Head of caudate nucleus (tissue), 42 donors: ENCODE measurements at regions not wholly inside any gene's neighbourhood (a gene's known extent, or its start where the extent isn't known, plus 50 kb on each side); places are given as distances from the start of the nearest gene placed in this dataset.
"Not testable (repeated sequence)": the region's sequence is repeated elsewhere in the genome, so short reads cannot be mapped to it uniquely, and the experiment has no call there.

ENCODE experiments used
- DNase-seq, 42 donors: peaks; one replicate each; pipeline versions ENCODE4 v3.0.0 to v3.0.0-alpha.2; 2020 to 2021; ENCODE audit warnings: mixed read lengths in 7 of 42
- intact Hi-C: fragments of 100-400 bp; cut with DNase I; formaldehyde crosslinking; loops from one replicate; pipeline ENCODE4 v1.15.0; 2022

DNA sequence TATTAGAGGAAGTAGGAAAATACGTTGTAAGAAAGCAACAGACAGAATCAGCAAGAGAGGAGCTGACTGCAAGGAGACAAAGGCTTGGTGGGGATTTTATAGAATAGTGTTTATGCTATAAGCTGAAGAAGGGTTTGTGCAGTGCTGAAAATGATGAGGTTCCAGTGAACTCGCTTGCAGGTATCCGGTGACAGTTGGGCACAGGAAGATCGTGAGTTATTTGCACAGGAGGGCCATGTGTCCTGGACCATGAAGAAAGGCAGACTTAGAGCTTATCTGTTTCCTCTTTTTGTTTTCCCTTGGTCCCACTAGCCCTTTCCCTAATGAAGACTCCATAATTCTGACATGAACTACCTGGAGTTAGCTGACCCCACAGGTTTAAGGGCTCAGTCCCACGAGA lies 61.4 kb downstream of the NXNL2 start:
- intact Hi-C loops: no loop called here
- DNase-seq: no peak

DNA sequence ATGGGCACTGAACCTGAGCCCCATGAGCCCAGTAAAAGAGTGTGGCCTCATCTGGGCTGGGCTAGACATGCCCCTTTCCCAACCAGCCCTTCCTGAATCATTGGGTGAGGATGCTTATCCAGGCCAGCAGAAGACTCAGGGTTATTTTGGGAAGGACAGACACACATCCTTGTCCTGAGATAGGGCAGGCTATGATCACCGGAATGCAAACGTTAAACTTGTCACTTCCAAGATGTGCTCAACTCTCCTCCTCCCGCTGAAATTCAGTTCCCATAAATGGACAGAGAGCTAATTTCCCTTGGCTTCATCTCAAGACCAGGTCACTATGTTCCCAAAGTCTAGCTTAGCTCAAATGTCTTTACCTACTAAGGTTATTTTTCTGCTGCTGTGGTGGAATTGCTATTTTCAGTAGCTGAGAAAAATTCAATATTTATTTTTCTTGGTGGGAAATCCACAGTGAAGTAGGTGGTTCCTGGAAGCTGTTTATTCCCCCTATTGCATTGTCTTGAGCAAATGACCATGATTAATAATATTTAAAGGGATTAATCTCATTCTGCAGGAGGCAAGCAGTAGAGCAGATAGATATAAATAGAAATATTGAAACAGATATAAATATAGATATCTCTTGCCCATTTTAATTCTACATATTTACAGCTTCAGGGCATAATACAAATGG lies 70.0 kb downstream of the NXNL2 start:
- intact Hi-C loops: no loop called here
- DNase-seq: no peak

DNA sequence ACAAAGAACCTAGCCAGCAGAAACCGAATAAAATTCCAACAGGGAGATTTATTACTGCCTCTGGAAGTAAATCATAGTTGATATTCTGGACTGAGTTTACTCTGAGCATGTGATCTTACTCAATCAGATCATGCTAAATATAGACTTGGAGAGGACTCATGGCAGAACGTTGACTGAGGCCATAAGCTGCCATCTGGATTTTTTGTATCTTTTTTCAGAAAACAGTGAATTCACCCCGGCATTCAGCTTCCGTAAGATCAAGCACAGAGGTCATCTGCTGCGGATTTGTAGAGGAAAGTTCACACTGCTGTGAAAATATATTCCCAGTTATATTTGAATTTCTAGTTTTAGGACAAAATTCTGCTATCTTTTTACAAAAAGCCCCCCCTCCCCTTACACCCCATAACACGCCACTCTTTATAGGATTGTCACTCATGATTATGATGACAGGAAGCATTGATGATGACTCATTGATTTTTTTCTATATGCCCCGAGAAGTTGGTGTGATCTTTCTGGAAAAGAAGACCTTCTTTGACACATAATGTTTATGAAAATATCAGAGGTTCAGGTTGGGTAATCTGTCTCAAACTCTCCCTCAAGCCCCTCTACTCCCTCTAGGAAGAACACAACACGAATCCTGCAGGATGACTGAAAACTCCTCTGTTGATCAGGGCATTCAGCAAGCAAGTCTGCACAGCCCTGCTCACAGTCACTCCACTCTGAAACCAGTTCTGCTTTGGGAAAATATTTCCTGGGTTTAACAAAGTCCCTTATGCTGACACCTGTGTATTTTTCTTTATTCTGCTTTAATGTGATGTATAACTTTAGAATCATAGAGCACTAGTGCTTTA lies 70.8 kb downstream of the NXNL2 start:
- intact Hi-C loops: no loop called here
- DNase-seq: no peak

DNA sequence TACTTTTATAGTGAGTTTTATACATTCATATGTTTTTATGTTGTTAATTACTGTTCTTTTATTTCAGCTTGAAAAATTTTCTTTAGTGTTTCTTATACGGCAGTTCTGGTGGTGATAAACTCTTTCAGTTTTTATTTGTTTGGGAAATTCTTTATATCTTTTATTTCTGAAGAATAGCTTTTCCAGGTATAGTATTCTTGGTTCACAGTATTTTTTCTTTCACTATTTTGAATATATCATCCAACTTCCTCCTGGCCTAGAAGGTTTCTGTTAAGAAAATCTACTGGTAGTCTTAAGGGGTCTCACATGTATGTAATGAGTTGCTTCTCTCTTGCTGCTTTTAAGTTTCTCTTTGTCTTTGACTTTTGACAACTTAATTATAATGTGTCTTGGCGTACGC lies 79.4 kb downstream of the NXNL2 start:
- intact Hi-C loops: no loop called here
- no peak for DNase-seq

DNA sequence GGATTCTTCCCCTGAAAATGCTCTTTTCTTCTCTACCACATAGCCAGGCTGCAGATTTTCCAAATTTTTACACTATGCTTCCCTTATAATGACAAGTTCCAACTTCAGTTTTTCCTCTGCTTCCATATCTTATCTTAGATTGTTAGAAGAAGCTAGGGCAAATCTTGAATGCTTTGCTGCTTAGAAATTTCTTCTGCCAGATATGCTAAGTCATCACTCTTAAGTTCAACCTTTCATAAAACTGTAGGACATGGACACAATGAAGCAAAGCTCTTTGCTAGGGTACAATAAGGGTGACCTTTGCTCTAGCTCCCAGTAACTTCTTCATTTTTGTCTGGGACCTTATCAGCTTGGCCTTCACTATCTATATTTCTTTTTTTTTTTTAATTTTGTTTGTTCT lies 88.7 kb downstream of the NXNL2 start:
- no peak for DNase-seq
- intact Hi-C loops: no loop called here

DNA sequence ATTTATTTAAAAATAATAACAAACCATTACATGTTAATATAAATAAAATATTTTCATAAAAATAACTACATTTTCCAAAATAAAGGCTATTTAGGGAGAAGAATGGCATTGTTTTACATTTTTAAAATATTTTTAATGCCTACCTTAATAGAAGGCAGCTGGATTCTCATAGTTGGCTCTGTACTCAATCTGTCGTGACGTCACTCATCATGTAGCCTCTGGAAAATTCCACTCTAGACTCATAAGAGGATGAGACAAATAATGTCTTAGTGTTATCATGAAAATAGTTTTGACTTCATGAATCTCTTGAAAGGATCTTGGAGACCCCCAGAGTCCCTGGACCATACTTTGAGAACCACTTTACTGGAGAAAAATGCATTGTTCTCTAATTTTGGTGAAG lies 93.1 kb downstream of the NXNL2 start:
- no peak for DNase-seq
- intact Hi-C loops: no loop called here

DNA sequence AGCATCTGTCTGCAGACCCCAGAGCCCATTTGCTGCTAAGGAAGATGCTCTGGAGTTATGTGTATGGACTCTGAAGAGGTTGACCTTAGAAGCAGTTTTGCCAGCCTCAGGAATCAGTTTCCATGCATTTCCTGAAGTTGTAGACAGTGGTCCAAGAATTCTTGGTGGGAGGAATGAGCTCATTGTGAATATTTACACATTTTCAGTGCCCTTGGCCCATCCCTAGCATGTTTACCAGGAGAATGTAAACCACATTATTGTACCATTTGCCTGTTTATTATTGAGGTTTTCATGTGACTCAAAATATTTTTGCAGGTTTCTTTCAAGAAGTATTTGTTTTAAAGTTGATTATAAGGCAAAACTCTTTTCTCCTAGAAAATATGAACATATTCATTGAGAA lies 93.8 kb downstream of the NXNL2 start:
- intact Hi-C loops: no loop called here
- DNase-seq: no peak

DNA sequence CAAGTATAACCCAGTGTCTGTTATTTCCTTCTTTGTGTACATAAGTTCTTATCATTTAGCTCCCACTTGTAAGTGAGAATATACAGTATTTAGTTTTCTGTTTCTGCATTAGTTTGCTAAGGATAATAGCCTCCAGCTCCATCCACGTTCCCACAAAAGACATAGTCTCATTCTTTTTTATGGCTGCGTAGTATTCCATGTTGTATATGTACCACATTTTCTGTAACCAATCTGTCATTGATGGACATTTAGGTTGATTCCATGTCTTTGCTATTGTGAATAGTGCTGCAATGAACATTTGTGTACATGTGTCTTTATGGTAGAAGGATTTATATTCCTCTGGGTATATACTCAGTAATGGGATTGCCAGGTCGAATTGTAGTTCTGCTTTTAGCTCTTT lies 95.6 kb downstream of the NXNL2 start:
- DNase-seq, intact Hi-C loops: not testable (repeated sequence)

DNA sequence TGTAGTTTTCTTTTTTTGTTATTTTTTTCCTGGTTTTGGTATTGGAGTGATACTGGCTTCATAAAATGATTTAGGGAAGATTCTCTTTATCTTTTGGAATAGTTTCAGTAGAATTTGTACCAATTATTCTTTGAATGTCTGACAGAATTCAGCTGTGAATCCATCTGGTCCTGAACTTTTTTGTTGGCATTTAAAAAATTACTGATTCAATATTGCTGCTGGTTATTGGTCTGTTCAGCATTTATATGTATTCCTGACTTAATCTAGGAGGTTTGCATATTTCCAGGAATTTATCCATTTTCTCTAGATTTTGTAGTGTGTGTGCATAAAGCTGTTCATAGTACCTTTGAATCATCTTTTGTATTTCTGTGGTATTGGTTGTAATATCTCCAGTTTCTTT lies 100.2 kb downstream of the NXNL2 start:
- DNase-seq: no peak
- intact Hi-C loops: no loop called here

DNA sequence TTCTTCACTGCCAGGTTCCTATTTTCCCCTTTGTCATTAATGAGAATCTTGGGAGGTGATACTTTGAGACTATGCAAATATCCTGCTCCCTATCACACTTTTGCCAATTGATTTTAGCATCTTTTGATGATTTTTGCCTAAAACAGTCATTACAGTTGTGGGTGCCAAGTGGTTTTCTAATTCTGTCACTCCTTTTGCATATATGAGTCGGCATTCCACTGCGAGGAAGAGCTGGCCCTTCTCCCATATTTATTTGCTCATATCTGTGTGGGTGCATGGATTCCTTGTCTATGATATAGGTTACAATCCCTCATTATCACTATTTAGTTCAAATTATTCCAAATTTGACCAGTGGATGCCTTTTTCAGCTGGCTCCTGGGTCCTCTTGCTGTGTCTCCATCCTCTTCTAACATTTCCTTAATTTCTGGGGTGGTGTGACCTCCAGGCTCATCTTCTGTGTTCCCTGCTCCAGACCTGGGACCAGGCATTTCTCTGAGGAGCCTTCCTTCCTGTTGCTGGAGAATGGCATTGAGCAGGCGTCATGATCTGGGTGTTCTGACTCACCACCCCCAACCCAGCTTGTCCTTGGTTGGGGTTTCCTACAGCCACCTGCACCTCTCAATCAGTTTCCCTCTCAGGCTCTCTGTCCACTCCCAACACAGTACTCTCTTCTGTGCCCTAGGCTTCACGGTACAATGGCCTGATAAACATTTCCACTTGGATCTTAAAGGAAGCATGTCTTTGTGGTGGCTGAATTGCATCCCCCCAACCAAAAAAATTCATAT lies 106.7 kb downstream of the NXNL2 start:
- no peak for DNase-seq

DNA sequence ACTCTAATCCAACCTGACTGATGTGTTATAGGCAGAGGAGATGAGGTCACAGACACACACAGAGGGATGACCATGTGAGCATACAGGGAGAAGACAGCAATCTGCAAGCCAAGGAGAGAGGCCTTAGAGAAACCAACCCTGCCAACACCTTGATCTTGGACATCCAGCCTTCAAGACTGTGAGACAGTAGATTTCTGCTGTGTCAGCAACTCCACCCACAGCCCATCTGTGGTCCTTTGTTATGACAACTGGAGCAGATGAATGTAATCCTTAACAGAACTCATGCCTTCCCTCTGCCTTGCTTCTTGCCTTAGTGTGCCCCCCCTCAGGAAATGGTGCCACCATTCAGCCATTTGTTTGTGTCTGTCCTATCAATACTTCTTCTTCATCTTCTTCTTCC lies 107.4 kb downstream of the NXNL2 start:
- no peak for DNase-seq
- intact Hi-C loops: no loop called here

More for the DNA sequence above, 106.7 kb downstream of the NXNL2 start:
- intact Hi-C loops: no loop called here

DNA sequence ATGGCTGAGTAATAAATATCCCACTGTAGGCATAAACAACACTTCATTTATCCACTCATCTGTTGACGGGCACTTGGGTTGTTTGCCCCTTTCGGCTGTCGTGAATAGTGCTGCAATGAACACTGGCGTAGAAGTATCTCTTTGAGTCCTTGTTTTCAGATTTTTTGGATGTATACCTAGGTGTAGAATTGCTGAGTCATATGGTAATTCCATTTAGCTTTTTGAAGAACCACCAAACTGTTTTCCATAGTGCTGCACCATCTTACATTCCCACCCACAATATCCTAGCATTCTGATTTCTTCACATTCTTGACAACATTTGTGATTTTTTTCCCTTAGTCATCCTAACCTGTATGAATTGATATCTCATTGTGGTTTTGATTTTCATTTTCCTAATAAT lies 109.0 kb downstream of the NXNL2 start:
- intact Hi-C loops: no loop called here
- no peak for DNase-seq

DNA sequence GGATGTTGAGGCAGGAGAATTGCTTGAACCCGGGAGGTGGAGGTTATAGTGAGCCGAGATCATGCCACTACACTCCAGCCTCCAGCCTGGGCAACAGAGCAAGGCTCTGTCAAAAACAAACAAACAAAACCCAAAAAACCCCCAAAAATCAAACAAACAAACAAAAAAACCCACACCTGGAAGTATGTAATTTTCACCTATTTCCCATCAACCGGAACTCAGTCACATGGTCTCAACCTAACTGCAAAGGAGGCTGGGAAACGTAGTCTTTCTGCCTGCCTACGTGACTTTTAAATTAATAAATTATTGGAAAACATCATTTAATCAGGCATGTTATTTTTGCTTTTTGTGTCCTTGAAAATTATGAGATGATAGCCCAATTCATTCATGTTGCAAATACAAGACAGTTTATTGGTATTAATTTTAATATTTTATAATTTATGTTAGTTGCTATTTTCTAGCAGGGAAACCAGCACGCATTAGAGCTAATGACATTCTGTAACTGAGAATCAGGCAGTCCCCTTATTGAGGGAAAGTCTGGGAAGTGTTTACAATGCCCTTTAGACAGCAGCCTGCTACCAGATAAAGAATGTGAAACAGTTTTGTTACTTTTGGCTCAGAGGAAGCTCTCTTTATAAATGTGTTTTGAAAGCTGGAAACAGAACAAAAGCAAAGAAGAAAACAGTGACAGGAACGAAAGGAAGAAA lies 110.3 kb downstream of the NXNL2 start:
- intact Hi-C loops: no loop called here
- DNase-seq: no peak

DNA sequence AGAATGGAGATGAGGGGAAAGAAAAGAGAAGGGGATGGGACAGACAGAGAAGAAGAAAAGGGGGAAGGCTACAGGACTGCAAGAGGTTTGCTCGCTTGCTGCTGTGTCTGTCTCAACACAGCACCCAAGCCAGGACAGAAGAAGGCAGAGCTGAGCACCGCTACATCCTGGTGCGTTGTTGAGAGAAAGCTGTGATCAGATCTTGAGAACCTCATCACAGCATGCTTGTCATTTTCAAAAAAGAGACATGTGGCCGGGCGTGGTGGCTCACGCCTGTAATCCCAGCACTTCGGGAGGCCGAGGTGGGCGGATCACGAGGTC lies 110.9 kb downstream of the NXNL2 start:
- intact Hi-C loops: no loop called here
- DNase-seq: no peak

DNA sequence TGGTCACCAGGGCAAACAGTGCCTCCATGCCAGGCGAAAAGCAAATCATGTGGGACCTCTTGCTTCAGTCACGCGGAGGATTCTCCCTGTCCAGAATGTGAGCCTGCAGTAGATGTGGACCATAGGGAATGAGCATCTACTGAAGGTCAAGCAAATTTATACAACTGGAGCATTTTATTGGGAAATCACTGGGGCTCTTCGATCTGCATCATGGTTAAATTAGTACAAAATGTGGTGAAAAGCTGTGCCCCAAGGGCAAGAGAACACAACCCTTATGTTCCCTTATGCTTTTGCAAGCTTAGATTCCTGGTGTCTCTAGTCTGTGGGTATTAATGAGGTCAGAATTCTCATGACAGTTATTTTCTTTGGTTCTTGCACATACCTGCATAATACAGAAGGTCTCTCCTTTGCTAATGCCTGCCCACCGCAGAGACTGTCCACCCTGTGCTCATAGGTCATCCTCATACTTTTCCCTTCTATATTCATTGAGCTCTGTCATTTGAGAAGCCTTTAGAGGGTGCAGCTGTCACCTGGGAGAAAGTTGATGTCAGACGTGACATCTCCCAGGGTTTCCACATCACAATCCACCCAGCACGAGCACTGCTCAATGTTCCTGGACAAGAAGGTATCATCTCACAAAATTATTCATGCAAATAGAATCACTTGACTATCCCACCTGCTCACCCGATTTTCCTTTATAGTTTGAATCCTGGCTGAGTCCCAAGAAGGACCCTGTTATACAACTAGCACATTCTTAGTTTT lies 111.7 kb downstream of the NXNL2 start:
- no peak for DNase-seq
- intact Hi-C loops: no loop called here

DNA sequence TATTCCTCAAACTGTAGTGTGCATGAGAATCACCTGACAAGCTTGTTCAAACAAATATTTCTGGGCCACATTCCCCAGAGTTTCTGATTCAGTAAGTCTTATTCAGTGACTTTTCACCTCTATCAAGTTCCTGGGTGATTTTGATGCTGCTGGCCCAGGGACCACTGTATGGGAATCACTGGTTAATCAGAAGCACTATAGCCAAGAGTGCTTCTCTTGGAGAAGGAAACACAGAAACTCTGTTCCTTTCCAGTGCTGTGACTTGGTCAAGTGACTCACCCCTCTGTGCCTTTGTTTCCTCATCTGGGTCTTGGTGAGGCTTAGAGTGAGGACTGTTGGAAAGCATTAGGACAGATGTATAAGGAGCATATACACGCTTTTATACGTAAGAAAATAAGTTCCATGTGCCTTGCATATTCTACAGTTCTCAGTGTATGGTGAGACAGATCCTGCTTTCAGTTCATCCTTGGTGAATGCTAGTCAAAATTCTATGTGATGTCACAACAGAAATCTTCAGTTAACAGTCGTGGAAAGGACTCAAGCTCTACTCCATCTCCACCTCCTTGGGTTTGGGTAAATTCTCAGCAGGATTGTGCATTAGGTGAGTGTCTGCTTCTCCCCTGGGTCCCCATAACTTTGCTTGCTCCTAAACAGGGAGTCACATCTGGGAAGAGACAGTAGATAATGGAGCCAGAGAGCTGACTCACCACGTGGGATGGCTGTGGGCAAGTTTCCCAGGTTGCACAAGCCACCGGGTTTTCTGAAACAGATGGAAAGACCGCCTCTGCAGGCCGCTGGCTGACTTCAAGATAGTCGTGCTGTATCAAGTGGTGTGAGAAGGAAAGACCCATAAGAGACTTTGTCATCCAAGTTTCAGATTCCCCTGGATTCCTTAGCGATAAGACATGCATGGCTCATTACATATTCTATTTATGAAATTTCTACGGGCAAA lies 117.0 kb downstream of the NXNL2 start:
- peak in 31 of 42 donors; percentile 4 to 65 (median 28) for DNase-seq
- intact Hi-C loops: no loop called here

DNA sequence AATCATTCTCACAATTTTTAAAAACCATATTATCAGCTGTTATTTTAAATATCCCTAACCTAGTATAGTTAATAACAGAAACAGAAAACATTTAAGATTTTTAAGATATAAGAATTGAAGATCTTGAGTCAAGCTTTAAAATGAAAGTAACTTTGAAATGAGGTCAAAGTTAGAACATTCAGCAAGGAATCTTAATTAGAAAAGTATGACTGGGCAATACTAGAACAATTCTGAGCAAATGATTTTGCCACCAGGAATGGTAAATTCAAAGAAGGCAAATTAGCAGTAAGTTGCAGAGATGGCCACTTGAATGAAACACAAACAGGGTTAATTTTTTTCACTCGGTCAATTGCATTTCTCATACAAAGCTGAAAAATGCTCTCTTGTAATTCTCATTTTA lies 117.9 kb downstream of the NXNL2 start:
- intact Hi-C loops: no loop called here

DNA sequence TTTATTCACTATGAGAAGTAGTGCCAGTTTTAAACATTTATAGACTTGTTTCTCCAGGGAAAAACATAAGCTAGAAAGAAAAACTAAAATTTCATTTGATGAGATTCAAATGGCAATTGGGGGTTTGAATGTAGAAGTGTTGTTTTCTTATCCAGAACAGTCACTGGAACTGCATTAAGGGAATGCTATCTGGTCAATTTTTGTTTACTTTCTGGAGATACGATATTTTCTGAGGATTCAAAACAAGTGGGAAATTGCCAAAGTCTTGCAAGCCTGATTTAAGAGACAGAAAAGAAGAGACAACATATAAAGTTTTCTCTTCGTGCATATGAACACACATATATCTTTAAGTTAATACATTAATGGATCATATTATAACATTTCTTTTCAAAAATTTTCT lies 118.4 kb downstream of the NXNL2 start:
- intact Hi-C loops: no loop called here
- no peak for DNase-seq

More for the DNA sequence above, 117.9 kb downstream of the NXNL2 start:
- no peak for DNase-seq
